IMR-90 (cell line): ENCODE measurements at regions not wholly inside any gene's neighbourhood (a gene's known extent, or its start where the extent isn't known, plus 50 kb on each side); places are given as distances from the start of the nearest gene placed in this dataset.

Experiments
- ATAC-seq: fragments of 200-7000 bp; cut with Tn5 transposase; 2 replicates; pipeline ENCODE4 v1.9.1; 2020; ENCODE audit warnings: low read depth, mild to moderate bottlenecking, moderate library complexity
- BruUV-seq: library from RNA; stranded (reverse); fragments of 400-500 nt; replicated peaks from 2 replicates; lab custom pipeline; 2021; lab: Mats Ljungman, UMichigan
- CTCF ChIA-PET: fragments of 300-600 bp; formaldehyde crosslinking; extraction: SDS; loops from one replicate; lab custom pipeline; 2021; ENCODE audit warnings: antibody characterized with exemption; lab: Yijun Ruan, JAX
- POLR2A ChIA-PET: fragments of 300-600 bp; sonication (Branson Sonifier 250); formaldehyde crosslinking; loops from one replicate; lab custom pipeline; 2022; ENCODE audit warnings: antibody characterized with exemption; ENCODE audit not compliant: unreplicated experiment; lab: Charles Lee
- DNase-seq: peaks from one replicate; pipeline ENCODE4 v3.0.0; 2013
- H2AFZ ChIP-seq: replicated peaks from 2 replicates; pipeline ENCODE3; 2013; ENCODE audit warnings: low read length, mild to moderate bottlenecking; ENCODE audit not compliant: poor library complexity
- H2AK5ac ChIP-seq: 2 replicates; pipeline ENCODE4 v1.6.1; 2013; ENCODE audit warnings: low read depth, low read length, inconsistent platforms
- H2AK9ac ChIP-seq: replicated peaks from 2 replicates; pipeline ENCODE3; 2013; ENCODE audit warnings: mild to moderate bottlenecking, low read depth, low read length, moderate library complexity; ENCODE audit not compliant: poor library complexity
- H2BK120ac ChIP-seq: 2 replicates; pipeline ENCODE4 v1.6.1; 2013; ENCODE audit warnings: low read depth, low read length, inconsistent platforms
- H2BK15ac ChIP-seq: 3 replicates; pipeline ENCODE4 v1.6.1; 2013; ENCODE audit warnings: low read depth, low read length, inconsistent platforms
- H2BK20ac ChIP-seq: 2 replicates; pipeline ENCODE4 v1.6.1; 2013; ENCODE audit warnings: low read depth, mild to moderate bottlenecking, inconsistent platforms, low read length, moderate library complexity
- H2BK5ac ChIP-seq: 2 replicates; pipeline ENCODE4 v1.6.1; 2013; ENCODE audit warnings: mild to moderate bottlenecking, low read depth, low read length, inconsistent platforms; ENCODE audit not compliant: poor library complexity, severe bottlenecking
- H3K14ac ChIP-seq: replicated peaks from 2 replicates; pipeline ENCODE4 v1.6.1; 2013; ENCODE audit warnings: low read depth, low read length, inconsistent platforms
- H3K18ac ChIP-seq: 2 replicates; pipeline ENCODE4 v1.6.1; 2013; ENCODE audit warnings: low read depth, low read length, control low read depth
- H3K23ac ChIP-seq: 2 replicates; pipeline ENCODE4 v1.6.1; 2013; ENCODE audit warnings: low read depth, low read length, inconsistent platforms
- H3K27ac ChIP-seq: 2 replicates; pipeline ENCODE4 v1.5.1; 2013; ENCODE audit warnings: mild to moderate bottlenecking, control low read depth, low read length; ENCODE audit not compliant: insufficient read depth
- H3K27me3 ChIP-seq: 2 replicates; pipeline ENCODE4 v1.6.1; 2013; ENCODE audit warnings: low read length; ENCODE audit not compliant: control insufficient read depth, insufficient read depth
- H3K36me3 ChIP-seq: 2 replicates; pipeline ENCODE4 v1.6.1; 2013; ENCODE audit warnings: low read length, mixed read lengths; ENCODE audit not compliant: control insufficient read depth, insufficient read depth
- H3K4ac ChIP-seq: 2 replicates; pipeline ENCODE4 v1.6.1; 2013; ENCODE audit warnings: low read depth, low read length, inconsistent platforms
- H3K4me1 ChIP-seq: 2 replicates; pipeline ENCODE4 v1.6.1; 2013; ENCODE audit warnings: low read length, mixed read lengths; ENCODE audit not compliant: control insufficient read depth, insufficient read depth
- H3K4me2 ChIP-seq: 2 replicates; pipeline ENCODE4 v1.6.1; 2013; ENCODE audit warnings: low read depth, mild to moderate bottlenecking, control low read depth, low read length, moderate library complexity
- H3K4me3 ChIP-seq: 2 replicates; pipeline ENCODE4 v1.5.1; 2013; ENCODE audit warnings: low read depth, mild to moderate bottlenecking, control low read depth, low read length, moderate library complexity; ENCODE audit not compliant: insufficient read depth
- H3K56ac ChIP-seq: 2 replicates; pipeline ENCODE4 v1.6.1; 2013; ENCODE audit warnings: low read length, inconsistent platforms; ENCODE audit not compliant: insufficient read depth; ENCODE audit errors: extremely low read depth
- H3K79me1 ChIP-seq, 2 experiments: 2 replicates each; pipeline ENCODE4 v1.6.1; 2013; ENCODE audit warnings: low read length in 2 of 2, inconsistent platforms in 1 of 2, low read depth in 1 of 2
- H3K9ac ChIP-seq: 2 replicates; pipeline ENCODE4 v1.6.1; 2013; ENCODE audit warnings: low read depth, low read length, control low read depth
- H3K9me1 ChIP-seq: 2 replicates; pipeline ENCODE4 v1.6.1; 2013; ENCODE audit warnings: low read length, inconsistent platforms; ENCODE audit not compliant: insufficient read depth
- H3K9me3 ChIP-seq: 2 replicates; pipeline ENCODE4 v1.6.1; 2013; ENCODE audit warnings: low read length; ENCODE audit not compliant: control insufficient read depth, insufficient read depth
- H4K20me1 ChIP-seq: 2 replicates; pipeline ENCODE4 v1.6.1; 2013; ENCODE audit warnings: low read length, inconsistent platforms; ENCODE audit not compliant: insufficient read depth
- H4K5ac ChIP-seq: 2 replicates; pipeline ENCODE4 v1.6.1; 2013; ENCODE audit warnings: mild to moderate bottlenecking, low read depth, low read length, control low read depth
- H4K8ac ChIP-seq, 2 experiments: 2 replicates each; pipeline ENCODE4 v1.6.1; 2013; ENCODE audit warnings: low read depth in 2 of 2, low read length in 2 of 2, control low read depth in 1 of 2, inconsistent platforms in 1 of 2
- H4K91ac ChIP-seq: 2 replicates; pipeline ENCODE4 v1.6.1; 2013; ENCODE audit warnings: low read depth, low read length, inconsistent platforms; ENCODE audit not compliant: insufficient read depth
- CTCF ChIP-seq: conservative IDR thresholded peaks from 2 replicates; pipeline ENCODE4 v1.5.1; 2012; ENCODE audit warnings: mild to moderate bottlenecking, low read depth, low read length, improper control_type of control experiment
- ELK1 ChIP-seq: fragments of 150-350 bp; IDR thresholded peaks from 2 replicates; pipeline ENCODE4 v1.6.1; 2016; ENCODE audit warnings: low read depth, mild to moderate bottlenecking, low read length, moderate library complexity, borderline replicate concordance
- FOS ChIP-seq: fragments of 150-350 bp; IDR thresholded peaks from 2 replicates; pipeline ENCODE4 v1.6.1; 2016; ENCODE audit warnings: low read depth, low read length
- MAFK ChIP-seq: IDR thresholded peaks from 2 replicates; pipeline ENCODE4 v1.6.1; 2012; ENCODE audit warnings: low read depth, low read length, improper control_type of control experiment
- MAZ ChIP-seq: IDR thresholded peaks from 2 replicates; pipeline ENCODE4 v1.6.1; 2012; ENCODE audit warnings: low read depth, mild to moderate bottlenecking, low read length, improper control_type of control experiment, moderate library complexity, borderline replicate concordance
- POLR2A ChIP-seq: IDR thresholded peaks from 2 replicates; pipeline ENCODE4 v1.6.1; 2012; ENCODE audit warnings: mild to moderate bottlenecking, low read depth, low read length
- WGBS, 2 experiments: methylation state at CpG; one replicate each; pipeline versions ENCODE4 v1.1.5 to v1.1.7; 2013; ENCODE audit warnings: missing lambda C conversion rate in 2 of 2; ENCODE audit not compliant: insufficient read length in 1 of 2; ENCODE audit errors: extremely low coverage in 2 of 2; 5-methylcytosine and 5-hydroxymethylcytosine counted together
- dilution Hi-C: fragments of 300-500 bp; cut with HindIII; formaldehyde crosslinking; loops from one replicate; pipeline ENCODE4 v1.14.3; 2018; ENCODE audit warnings: low sequenced_read_pairs; ENCODE audit not compliant: unreplicated experiment
- in situ Hi-C: fragments of 300-500 bp; cut with MboI; formaldehyde crosslinking; loops from 3 replicates; pipeline ENCODE4 v1.14.3; 2019; ENCODE audit warnings: low sequenced_read_pairs, inconsistent platforms, mixed read lengths
- intact Hi-C: fragments of 100-400 bp; cut with micrococcal nuclease; formaldehyde crosslinking; loops from 2 replicates; pipeline ENCODE4 v1.10.0; 2022

- Histone ChIP-seq H4K5ac (no peak overlapping the region), H3K27me3 (peaks cover 1% of the 10 kb centered on the region; the same call in 1 of the 2 replicates), H3K4ac (no peak overlapping the region), H3K4me2 (no peak overlapping the region), H2BK5ac (no peak overlapping the region), H3K23ac (no peak overlapping the region), H4K20me1 (no peaks in the 10 kb centered on the region), H4K91ac (no peak overlapping the region), H3K18ac (no peak overlapping the region), H3K4me3 (no peak overlapping the region), H3K14ac (no peak overlapping the region), H2AK9ac (no peak overlapping the region), H3K9me3 (no peaks in the 10 kb centered on the region), H2AK5ac (no peak overlapping the region), H3K56ac (no peak overlapping the region), H3K79me1 (no peaks in the 10 kb centered on the region), H3K9me1 (no peaks in the 10 kb centered on the region), H2BK120ac (no peak overlapping the region), H3K9ac (no peak overlapping the region), H3K27ac (no peak overlapping the region), H3K36me3 (no peaks in the 10 kb centered on the region), H2BK20ac (no peak overlapping the region), H4K8ac (no peak overlapping the region), H2AFZ (no peak overlapping the region), H3K4me1 (no peaks in the 10 kb centered on the region), H2BK15ac (no peak overlapping the region)
- WGBS, 2 experiments, result no CpG with 5 or more reads among the region's 2 CpGs
- ChIA-PET CTCF (no interaction called here), POLR2A (no interaction called here)
- no peak for ATAC-seq
- no peak for DNase-seq
- in situ Hi-C loops, result no loop called here
- dilution Hi-C loops, result no loop called here
- intact Hi-C loops, result no loop called here
- no peak for TF ChIP-seq CTCF
- no peak for TF ChIP-seq POLR2A
- TF ChIP-seq MAFK, result peak; percentile 78
- TF ChIP-seq FOS, result no peak
- TF ChIP-seq MAZ, result no peak
- TF ChIP-seq ELK1, result no peak
- no TSS peak for BruUV-seq
Measured at GRCh38 chr1:199728345-199728744, 299.2 kb upstream of the NR5A2 start.
